HL-60 (cell line): ENCODE measurements at regions not wholly inside any gene's neighbourhood (a gene's known extent, or its start where the extent isn't known, plus 50 kb on each side); places are given as distances from the start of the nearest gene placed in this dataset.

Experiments
- DNase-seq, 2 experiments: peaks; one replicate each; pipeline ENCODE4 v3.0.0-alpha.2; 2010 to 2020; ENCODE audit warnings: low read depth in 1 of 2, low spot score in 1 of 2
- H3K27ac ChIP-seq: fragments of 250-450 bp; sonication (Bioruptor Pico); replicated peaks from 2 replicates; pipeline ENCODE4 v1.5.1; 2020; ENCODE audit warnings: mild to moderate bottlenecking, moderate library complexity
- H3K27me3 ChIP-seq: fragments of 250-450 bp; sonication (Bioruptor Pico); 2 replicates; pipeline ENCODE4 v1.5.1; 2021; ENCODE audit warnings: mild to moderate bottlenecking, moderate library complexity; ENCODE audit not compliant: insufficient read depth, poor library complexity, severe bottlenecking
- H3K4me3 ChIP-seq: replicated peaks from 2 replicates; pipeline ENCODE4 v1.5.1; 2011; ENCODE audit warnings: mild to moderate bottlenecking, control low read depth, low read length; ENCODE audit not compliant: insufficient read depth
- CTCF ChIP-seq: IDR thresholded peaks from one replicate; pipeline ENCODE4 v1.5.1; 2011; ENCODE audit warnings: low read length, control low read depth, inconsistent platforms; ENCODE audit not compliant: insufficient read depth
- GABPA ChIP-seq: IDR thresholded peaks from 2 replicates; pipeline ENCODE4 v1.6.1; 2012; ENCODE audit warnings: low read depth
- POLR2AphosphoS5 ChIP-seq: IDR thresholded peaks from 2 replicates; pipeline ENCODE4 v1.6.1; 2012; ENCODE audit warnings: low read depth
- REST ChIP-seq: IDR thresholded peaks from 2 replicates; pipeline ENCODE4 v1.6.1; 2012; ENCODE audit warnings: low read depth; ENCODE audit not compliant: insufficient replicate concordance
- SPI1 ChIP-seq: IDR thresholded peaks from 2 replicates; pipeline ENCODE4 v1.6.1; 2012; ENCODE audit warnings: low read depth, mild to moderate bottlenecking, borderline replicate concordance

- Histone ChIP-seq H3K27me3 (no peaks in the 10 kb centered on the region), H3K27ac (no peak overlapping the region), H3K4me3 (no peak overlapping the region)
- DNase-seq: no peak
- TF ChIP-seq REST (no peak), POLR2AphosphoS5 (no peak), CTCF (no peak), SPI1 (no peak), GABPA (no peak)
Measured at GRCh38 chr1:29916656-29917369, 680.5 kb downstream of the PTPRU start.

GRCh38 chr1:29914936-29915335 lies 678.6 kb downstream of the PTPRU start:
- no peak overlapping the region for H3K4me3 ChIP-seq
- no peak for DNase-seq
- H3K27me3 ChIP-seq: no peaks in the 10 kb centered on the region
- TF ChIP-seq POLR2AphosphoS5: no peak
- no peak overlapping the region for H3K27ac ChIP-seq

- TF ChIP-seq POLR2AphosphoS5: no peak
- TF ChIP-seq SPI1: no peak
- peak; percentile 8 for TF ChIP-seq CTCF
- no peak for TF ChIP-seq REST
- H3K27ac ChIP-seq: no peak overlapping the region
- H3K27me3 ChIP-seq: no peaks in the 10 kb centered on the region
- DNase-seq: no peak
- no peak overlapping the region for H3K4me3 ChIP-seq
Measured at GRCh38 chr1:29912425-29912824, 676.1 kb downstream of the PTPRU start.

GRCh38 chr1:29909962-29910361 lies 673.6 kb downstream of the PTPRU start:
- DNase-seq: no peak
- Histone ChIP-seq H3K27ac (no peak overlapping the region), H3K27me3 (no peaks in the 10 kb centered on the region), H3K4me3 (no peak overlapping the region)
- TF ChIP-seq GABPA: no peak
- no peak for TF ChIP-seq REST
- no peak for TF ChIP-seq SPI1
- no peak for TF ChIP-seq CTCF
- TF ChIP-seq POLR2AphosphoS5: no peak
